Psoas muscle (tissue), 7 donors: ENCODE measurements at regions not wholly inside any gene's neighbourhood (a gene's known extent, or its start where the extent isn't known, plus 50 kb on each side); places are given as distances from the start of the nearest gene placed in this dataset.
"Not testable (repeated sequence)": the region's sequence is repeated elsewhere in the genome, so short reads cannot be mapped to it uniquely, and the experiment has no call there.

ENCODE experiments used
- ATAC-seq, 4 donors: fragments of 200-7000 bp; cut with Tn5 transposase; one replicate each; pipeline ENCODE4 v1.9.1; 2020; ENCODE audit warnings: moderate library complexity in 3 of 4, mild to moderate bottlenecking in 2 of 4
- DNase-seq, 2 donors: peaks; one replicate each; pipeline ENCODE4 v3.0.0-alpha.2; 2020
- H3K27ac ChIP-seq: fragments of 200-600 bp; one replicate; pipeline ENCODE4 v1.8.0; 2022
- H3K27me3 ChIP-seq, 3 donors: fragments of 200-600 bp in 1 of 3; one replicate each; pipeline versions ENCODE4 v1.6.1 to v1.8.0; 2013 to 2022; ENCODE audit warnings: low read length in 2 of 3, mild to moderate bottlenecking in 2 of 3, moderate library complexity in 1 of 3; ENCODE audit not compliant: insufficient read depth in 3 of 3
- H3K36me3 ChIP-seq, 2 donors: fragments of 200-600 bp in 1 of 2; one replicate each; pipeline versions ENCODE4 v1.6.1 to v1.8.0; 2013 to 2022; ENCODE audit warnings: low read depth in 1 of 2, mild to moderate bottlenecking in 1 of 2, moderate library complexity in 1 of 2; ENCODE audit not compliant: insufficient read depth in 1 of 2
- H3K4me1 ChIP-seq: fragments of 200-600 bp; one replicate; pipeline ENCODE4 v1.8.0; 2022
- H3K4me3 ChIP-seq: fragments of 200-600 bp; one replicate; pipeline ENCODE4 v1.8.0; 2022; ENCODE audit warnings: mild to moderate bottlenecking
- H3K9me3 ChIP-seq: fragments of 200-600 bp; one replicate; pipeline ENCODE4 v1.8.0; 2022
- CTCF ChIP-seq: fragments of 200-600 bp; IDR thresholded peaks from one replicate; pipeline ENCODE4 v1.8.0; 2022; ENCODE audit warnings: antibody characterized with exemption
- WGBS, 3 donors: extraction: QIAGEN DNeasy Blood & Tissue Kit; methylation state at CpG; one replicate each; pipeline versions ENCODE4 v1.1.6 to v1.1.7; 2013; 5-methylcytosine and 5-hydroxymethylcytosine counted together
- intact Hi-C, 2 donors: fragments of 100-400 bp; cut with DNase I; formaldehyde crosslinking; loops; one replicate each; pipeline versions ENCODE4 v1.11.0 to v1.14.2; 2022
- donor health status: healthy with polysubstance abuse.
- donor health status: DM: no; HTN: no; CAD: no; lungs with moderate emphysema.
- donor health status: Bipolar disorder and iron deficiency.
- donor health status: healthy.
- donor health status: DM: yes; HTN: yes; CAD: no.
- donor health status: DM: no; HTN: no; CAD: no.
- donor health status: DM: yes; HTN: yes; CAD: no.

DNA sequence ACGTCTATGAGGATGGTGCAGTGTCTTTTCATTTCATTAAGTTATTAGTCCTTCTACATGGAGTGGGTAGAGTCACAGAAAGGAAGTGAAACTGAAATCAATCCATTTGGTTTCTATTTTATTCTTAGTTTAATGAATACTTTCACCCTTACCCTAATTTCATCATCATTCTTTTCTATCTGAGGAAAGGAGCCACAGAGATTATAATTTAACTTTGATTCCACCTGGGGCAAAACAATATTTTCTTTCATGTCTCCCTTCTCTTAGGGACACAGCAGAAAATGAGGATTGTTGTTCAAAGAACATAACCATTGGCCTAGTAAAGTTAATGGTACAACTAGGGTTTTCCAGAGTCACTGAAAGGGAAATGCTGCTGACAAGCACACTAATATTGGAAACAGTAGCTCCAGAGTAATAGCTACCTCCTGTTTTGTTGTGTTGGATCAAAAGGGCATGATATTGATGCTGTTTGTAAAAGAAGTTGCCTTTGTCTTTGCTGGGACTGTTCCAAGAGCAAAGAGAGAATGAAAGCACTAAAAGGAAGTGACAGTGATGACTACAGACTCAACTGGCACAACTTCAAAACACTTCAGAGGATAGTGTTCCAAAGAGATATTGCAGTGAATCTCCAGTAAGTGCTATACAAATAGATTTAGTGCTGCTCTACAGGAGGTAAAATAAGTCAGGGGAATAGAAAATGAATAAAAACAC, 247.1 kb upstream of the PITX2 start:
- intact Hi-C loops: no loop called here
- Histone ChIP-seq H3K4me1 (peaks cover 18% of the 10 kb centered on the region), H3K27ac (peak overlapping the region; percentile 39), H3K36me3 (no peaks in the 10 kb centered on the region), H3K27me3 (no peaks in the 10 kb centered on the region), H3K4me3 (no peak overlapping the region), H3K9me3 (no peaks in the 10 kb centered on the region)
- ATAC-seq (peak in 3 of 4 donors; percentile 39 to 40 (median 39)), DNase-seq (no peak)
- no peak for TF ChIP-seq CTCF
- 50 to 74% (median 58%) methylated on average over 1 of the region's 1 CpG for WGBS, 3 donors

DNA sequence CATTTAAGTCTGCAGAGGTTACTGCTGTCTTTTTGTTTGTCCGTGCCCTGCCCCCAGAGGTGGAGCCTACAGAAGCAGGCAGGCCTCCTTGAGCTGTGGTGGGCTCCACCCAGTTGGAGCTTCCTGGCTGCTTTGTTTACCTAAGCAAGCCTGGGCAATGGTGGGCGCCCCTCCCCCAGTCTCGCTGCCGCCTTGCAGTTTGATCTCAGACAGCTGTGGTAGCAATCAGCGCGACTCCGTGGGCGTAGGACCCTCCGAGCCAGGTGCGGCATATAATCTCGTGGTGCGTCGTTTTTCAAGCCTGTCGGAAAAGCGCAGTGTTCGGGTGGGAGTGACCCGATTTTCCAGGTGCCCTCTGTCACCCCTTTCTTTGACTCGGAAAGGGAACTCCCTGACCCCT, 253.3 kb upstream of the PITX2 start:
- H3K4me3 ChIP-seq, DNase-seq, H3K4me1 ChIP-seq, H3K27me3 ChIP-seq, ATAC-seq, H3K9me3 ChIP-seq, H3K27ac ChIP-seq, H3K36me3 ChIP-seq, intact Hi-C loops: not testable (repeated sequence)
- 82 to 86% (median 84%) methylated on average over 14 to 17 of the region's 18 CpGs for whole genome bisulfite sequencing, 3 donors

DNA sequence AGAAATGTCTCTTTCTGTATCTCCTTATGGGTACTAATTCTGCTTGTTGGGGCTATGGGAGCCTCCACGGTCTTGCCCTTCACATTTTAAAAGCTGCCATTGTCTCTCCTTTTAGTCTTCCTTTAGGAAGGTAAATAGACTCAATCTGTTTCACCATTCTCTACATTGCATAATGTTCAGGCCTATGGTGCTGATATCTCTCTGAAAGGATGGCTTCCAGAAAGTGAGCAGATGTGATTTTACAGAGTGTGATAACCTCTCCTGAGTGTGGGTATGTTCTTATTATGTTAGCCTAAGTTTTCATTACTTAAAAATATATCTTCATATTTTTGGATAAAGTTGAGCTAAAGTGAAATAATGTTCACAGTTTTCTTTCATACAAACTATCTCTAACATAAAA, 254.0 kb upstream of the PITX2 start:
- TF ChIP-seq CTCF: no peak
- ATAC-seq (no peak), DNase-seq (no peak)
- peaks cover 6% of the 10 kb centered on the region for H3K4me1 ChIP-seq
- intact Hi-C loops: no loop called here
- H3K27ac ChIP-seq: no peak overlapping the region
- H3K36me3 ChIP-seq: no peaks in the 10 kb centered on the region
- 58 to 95% (median 89%) methylated on average over 1 of the region's 1 CpG for WGBS, 3 donors
- no peaks in the 10 kb centered on the region for H3K9me3 ChIP-seq
- no peak overlapping the region for H3K4me3 ChIP-seq
- H3K27me3 ChIP-seq: no peaks in the 10 kb centered on the region

DNA sequence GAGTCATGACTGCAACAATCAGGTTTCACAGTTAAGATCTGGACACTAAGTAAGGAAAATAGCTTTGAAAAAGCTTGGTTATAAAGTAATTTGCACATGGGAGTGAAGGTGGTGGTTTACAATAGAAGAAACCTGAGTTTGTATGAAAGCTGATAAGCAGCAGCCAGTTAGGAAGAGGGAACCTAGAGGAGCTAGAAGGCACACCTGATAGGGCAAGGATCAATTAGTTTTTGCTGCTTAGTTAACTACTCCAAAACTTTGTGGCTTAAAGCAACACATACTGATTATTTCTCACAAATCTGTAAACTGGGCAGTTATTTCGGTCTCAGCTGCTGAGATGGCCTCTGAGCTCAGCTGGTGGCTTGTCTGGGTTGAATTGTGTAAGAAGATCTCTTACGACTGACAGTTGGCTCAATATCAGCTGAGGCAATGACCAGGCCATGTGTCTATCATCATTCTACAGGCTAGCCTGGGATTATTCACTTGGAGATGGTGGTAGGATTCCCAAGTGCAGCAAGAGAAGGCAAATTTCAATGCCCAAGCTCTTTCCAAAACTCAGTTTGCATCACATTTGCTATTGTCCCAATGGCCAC, 255.0 kb upstream of the PITX2 start:
- no peak overlapping the region for H3K4me3 ChIP-seq
- no peak for TF ChIP-seq CTCF
- no peaks in the 10 kb centered on the region for H3K27me3 ChIP-seq
- DNase-seq: no peak
- no peaks in the 10 kb centered on the region for H3K36me3 ChIP-seq
- peaks cover 6% of the 10 kb centered on the region for H3K4me1 ChIP-seq
- 16 to 25% (median 17%) methylated on average over 2 of the region's 2 CpGs for WGBS, 3 donors
- intact Hi-C loops: no loop called here
- no peak overlapping the region for H3K27ac ChIP-seq
- peak; percentile 96 to 100 (median 98) for ATAC-seq
- H3K9me3 ChIP-seq: no peaks in the 10 kb centered on the region

DNA sequence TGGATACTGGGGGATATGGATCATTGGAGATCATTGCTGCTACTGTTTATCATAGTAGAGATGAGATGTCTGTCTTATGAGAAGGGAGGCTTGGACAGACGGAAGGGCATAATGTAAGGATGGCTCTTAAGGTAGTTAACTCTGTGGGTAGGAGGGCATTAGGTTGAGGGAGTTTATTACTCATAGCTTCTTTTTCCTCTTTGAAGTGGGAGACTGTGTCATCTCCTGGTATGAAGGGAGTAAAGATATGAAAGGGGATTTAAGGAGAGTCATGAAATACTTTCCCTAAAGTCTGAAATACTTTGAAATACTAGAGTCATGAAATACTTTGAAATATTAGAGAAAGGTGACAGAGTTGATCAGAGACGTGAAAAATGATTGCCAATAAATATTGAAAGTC, 255.5 kb upstream of the PITX2 start:
- Histone ChIP-seq H3K4me3 (no peak overlapping the region), H3K27me3 (no peaks in the 10 kb centered on the region), H3K9me3 (no peaks in the 10 kb centered on the region), H3K4me1 (peaks cover 6% of the 10 kb centered on the region), H3K36me3 (no peaks in the 10 kb centered on the region), H3K27ac (no peak overlapping the region)
- 85 to 89% (median 89%) methylated on average over 2 of the region's 2 CpGs for WGBS, 3 donors
- TF ChIP-seq CTCF: no peak
- DNase-seq (no peak), ATAC-seq (peak in 1 of 4 donors; percentile 28)
- intact Hi-C loops: no loop called here
